M059J (cell line): ENCODE measurements at regions not wholly inside any gene's neighbourhood (a gene's known extent, or its start where the extent isn't known, plus 50 kb on each side); places are given as distances from the start of the nearest gene placed in this dataset.
"Not testable (repeated sequence)": the region's sequence is repeated elsewhere in the genome, so short reads cannot be mapped to it uniquely, and the experiment has no call there.

Source experiments
- DNase-seq: peaks from one replicate; pipeline ENCODE4 v3.0.0-alpha.2; 2012; ENCODE audit warnings: low read depth

GRCh38 chr6:82419132-82419581, 55.5 kb downstream of the TPBG start:
- DNase-seq: no peak

DNA sequence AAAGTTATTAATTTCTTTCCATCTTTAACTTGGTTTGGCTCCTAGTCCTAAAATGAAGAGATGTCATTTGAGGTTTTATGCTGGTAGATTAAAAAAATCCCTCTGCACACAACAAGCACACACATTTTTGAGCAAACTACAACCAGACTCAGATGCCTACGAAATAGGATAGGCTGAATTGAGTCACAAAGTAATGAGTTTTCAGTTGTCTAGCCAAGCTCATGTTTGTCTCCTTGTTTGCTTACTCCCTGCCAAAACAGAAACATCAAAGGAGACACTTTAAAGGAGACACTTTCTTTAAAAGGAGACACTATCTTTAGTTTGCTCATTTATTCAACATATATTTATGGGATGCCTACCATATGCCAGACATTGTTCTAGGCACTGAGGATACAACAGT, 56.2 kb downstream of the TPBG start:
- no peak for DNase-seq

DNA sequence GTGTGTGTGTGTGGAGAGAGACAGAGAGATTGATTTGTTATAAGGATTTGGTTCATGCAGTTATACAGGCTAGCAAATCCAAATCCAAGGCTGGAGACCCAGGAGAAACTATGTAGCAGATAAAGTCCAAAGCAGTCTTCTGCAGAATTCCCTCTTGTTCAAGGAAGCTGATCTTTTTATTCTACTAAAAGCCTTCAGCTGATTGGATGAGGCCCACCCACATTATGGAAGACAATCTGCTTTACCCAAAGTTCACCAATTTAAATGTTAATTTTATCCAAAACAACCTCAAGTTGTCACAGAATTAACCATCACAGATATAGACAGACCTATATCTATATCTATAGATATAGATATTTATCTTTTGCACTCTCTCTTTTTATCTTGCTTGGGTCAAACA, 67.0 kb downstream of the TPBG start:
- no peak for DNase-seq

- no peak for DNase-seq
These were observed 73.1 kb downstream of the TPBG start for GRCh38 chr6:82436740-82437139.

GRCh38 chr6:82437701-82438100, 74.1 kb downstream of the TPBG start:
- no peak for DNase-seq

- DNase-seq: peak; percentile 3
These were observed 77.6 kb downstream of the TPBG start for GRCh38 chr6:82441047-82441855.

DNA sequence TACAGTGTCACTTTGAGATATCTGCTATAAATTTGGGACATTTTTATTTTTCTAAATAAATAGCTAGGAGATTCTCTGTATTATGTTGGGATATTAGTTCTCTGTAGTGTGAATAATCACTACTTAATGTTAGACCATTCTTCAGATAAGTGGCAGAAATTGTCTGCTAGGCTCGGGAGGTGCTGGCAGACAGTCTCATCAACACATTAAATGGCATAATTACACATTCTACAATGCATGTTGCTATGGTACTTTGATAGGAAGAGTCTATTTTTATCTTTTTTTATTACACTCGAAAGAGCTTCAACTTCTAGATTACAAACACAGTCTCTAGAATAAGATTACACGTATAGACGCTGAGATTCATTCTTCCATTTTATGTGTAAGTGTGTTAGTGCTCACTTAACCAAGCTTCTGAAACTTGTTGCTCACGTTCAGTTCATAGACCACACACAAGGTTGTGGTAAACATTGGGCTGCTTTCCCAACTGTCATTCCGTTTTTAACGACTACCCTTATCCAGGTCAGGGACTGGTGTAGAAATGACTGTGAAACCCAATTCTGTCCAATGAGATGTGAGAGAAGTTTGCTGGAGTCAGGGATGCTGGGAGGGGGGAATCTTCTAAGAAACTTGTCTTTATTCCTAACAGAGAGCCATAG, 78.6 kb downstream of the TPBG start:
- DNase-seq: no peak

GRCh38 chr6:82458147-82458546, 94.5 kb downstream of the TPBG start:
- DNase-seq: no peak

DNA sequence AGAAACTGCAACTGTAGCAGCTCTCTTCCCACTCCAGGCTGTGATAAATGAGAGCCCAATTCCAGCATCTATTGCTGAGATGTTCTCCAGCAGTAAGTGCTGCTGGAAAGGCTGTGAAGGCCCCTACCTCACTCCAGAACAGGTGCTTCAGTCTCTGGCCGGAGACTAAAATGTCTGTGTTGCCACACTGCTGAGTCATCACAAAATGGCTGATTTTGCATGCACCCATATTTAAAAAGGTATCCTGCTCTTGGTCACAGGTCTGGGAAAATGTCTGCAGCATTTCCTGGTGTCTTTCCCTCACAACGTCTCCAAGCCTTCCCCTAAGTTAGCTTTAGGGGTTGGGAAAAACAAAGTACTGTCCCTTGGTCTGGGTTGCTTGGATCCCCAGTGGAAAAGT, 95.1 kb downstream of the TPBG start:
- DNase-seq: no peak

DNA sequence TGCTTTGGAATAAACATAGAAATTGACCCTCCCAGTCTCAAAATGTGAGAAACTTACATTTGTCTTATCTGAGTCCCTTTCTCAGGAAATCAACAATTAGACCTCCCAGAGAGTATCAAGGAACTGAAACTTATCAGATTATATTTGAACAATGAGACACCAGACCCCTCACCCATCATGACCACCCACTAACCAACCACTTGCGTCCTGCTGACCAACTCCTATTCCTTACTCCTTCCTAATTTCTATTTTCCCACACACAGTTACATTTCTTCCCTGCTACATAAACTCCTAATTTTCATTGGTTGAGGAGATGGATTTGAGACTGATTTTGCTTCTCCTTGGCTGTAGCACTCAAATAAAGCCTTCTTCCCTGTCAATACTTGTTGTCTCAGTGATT, 97.9 kb downstream of the TPBG start:
- DNase-seq: no peak

DNA sequence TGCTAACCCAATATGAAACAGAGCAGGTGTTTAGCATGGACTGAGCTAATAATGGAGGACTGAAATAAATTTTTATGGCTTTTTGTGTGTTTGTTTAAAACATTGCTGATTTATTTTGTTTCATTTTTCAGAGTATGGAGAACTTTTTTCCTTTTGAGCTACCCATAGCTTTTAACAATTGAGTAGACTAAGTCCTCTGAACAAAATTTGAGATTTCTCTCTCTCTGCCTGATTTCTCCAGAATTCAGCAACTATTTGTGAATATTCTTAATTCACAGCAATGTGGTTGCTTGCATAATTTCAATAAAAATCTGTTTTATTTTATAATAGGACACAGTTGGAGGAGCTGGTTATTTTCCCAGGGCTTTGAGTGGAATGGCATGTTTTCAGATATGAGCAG, 103.7 kb downstream of the TPBG start:
- no peak for DNase-seq

- DNase-seq: not testable (repeated sequence)
These were observed 106.5 kb downstream of the TPBG start for GRCh38 chr6:82470123-82470522.

- DNase-seq: not testable (repeated sequence)
These were observed 111.5 kb downstream of the TPBG start for GRCh38 chr6:82475106-82475505.

DNA sequence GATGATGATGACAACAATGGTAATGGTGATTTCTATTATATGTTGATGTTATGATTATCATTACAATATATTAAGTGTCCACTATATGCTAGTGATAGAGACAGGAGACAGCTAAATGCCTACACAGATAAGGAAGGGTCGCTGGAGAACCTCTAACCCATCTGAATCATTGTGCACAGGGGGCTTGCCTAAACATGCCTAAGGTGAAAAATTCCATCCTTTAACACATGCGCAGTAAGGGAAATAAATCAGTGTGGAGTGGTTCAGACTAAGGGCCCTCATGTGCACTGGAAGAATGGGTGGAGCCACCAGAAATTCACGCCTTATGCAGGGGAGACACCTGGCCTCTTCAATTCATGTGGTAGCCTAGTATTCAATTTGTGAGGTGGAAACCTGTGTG, 120.4 kb downstream of the TPBG start:
- no peak for DNase-seq

DNA sequence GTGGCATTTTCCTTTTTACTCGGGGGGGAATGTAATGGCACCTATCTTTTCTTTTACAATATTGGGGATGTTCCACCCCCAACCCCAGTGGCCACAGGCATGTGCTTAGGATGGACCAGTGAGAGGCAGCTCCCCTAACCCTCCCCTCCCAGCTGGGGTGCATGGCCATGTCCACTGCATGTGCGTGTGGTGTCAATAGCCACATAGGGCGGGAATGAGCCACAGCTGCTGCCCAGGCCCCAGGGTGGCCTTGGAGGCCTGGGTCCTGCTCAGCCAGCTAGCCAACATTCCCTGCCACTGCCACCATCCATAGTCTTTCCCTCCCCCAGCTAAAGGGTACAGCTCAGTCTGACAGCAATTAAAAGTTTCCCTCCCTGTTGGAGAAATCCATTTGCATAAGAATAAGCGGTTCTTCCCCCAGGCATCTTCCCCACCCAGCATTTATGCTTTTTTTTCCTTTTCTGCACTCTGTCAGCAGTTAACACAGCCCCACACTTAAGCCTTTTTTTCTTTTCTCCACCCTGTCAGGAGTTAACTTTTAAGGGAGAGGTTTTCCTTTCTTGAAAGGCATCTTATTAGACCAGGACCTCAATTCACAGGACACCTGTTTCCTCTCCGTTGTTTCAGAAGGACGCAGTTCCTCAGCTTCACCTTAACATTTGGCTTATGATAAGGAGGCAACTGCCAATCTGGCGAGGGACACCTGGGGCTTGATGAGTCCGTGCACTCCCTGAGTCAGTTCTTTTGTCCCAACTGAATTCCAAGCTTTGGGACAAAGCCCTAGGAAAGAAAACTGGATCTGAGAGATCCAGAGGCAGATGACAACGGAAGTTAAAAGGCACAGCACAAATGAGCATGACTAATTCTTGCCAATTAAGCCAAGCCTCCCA, 121.4 kb downstream of the TPBG start:
- DNase-seq: no peak

GRCh38 chr6:82487895-82488294, 124.3 kb downstream of the TPBG start:
- DNase-seq: no peak

DNA sequence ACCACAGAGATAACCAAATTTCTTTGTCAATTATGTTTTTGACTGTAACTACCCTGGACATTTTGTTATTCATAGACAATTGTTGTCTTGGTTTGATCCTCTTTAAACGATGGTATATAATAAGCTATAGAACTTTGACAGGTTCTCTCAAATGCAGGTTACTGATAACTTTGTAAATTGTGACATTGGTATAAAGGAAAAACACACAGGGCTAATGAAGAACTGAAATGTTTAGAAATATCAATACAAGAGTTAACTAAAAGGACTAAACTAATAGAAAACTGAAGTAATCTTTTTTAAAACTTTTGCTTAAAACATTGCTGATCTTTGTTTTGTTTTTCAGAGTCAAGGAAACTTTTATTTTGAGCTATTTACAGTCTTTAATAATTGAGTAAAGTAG, 124.8 kb downstream of the TPBG start:
- no peak for DNase-seq

- DNase-seq: no peak
These were observed 128.5 kb downstream of the TPBG start for GRCh38 chr6:82492134-82492533.

- no peak for DNase-seq
These were observed 129.8 kb downstream of the TPBG start for GRCh38 chr6:82493467-82493866.

DNA sequence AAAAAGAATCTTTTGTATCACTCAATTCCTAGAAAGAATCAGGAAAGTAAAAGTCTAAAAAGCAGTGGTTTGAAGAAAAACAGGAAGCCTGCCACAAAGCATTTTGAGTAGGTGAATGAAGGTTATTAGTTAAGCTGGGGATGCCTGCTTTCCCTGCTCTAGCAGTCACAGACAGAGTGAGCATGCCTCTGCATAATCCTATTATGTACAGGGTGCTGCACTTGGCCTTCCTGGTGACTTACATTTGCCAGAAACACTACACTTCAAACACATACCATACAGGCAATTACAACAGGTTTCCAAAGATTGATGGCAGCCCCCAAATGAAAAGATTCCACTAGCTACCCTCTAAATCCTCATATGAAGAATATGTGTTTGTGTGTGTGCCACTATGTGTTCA, 130.8 kb downstream of the TPBG start:
- DNase-seq: peak; percentile 15

DNA sequence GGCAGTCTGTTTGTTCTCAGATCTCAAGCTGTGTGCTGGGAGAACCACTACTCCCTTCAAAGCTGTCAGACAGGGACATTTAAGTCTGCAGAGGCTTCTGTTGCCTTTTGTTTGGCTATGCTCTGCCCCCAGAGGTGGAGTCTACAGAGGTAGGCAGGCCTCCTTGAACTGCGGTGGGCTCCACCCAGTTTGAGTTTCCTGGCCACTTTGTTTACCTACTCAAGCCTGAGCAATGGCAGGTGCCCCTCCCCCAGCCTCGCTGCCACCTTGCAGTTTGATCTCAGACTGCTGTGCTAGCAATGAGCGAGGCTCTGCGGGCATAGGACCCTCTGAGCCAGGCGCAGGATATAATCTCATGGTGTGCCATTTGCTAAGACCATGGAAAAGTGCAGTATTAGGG, 138.3 kb downstream of the TPBG start:
- not testable (repeated sequence) for DNase-seq

GRCh38 chr6:82506526-82506925, 142.9 kb downstream of the TPBG start:
- DNase-seq: no peak
